PC-9 (cell line): ENCODE measurements at regions not wholly inside any gene's neighbourhood (a gene's known extent, or its start where the extent isn't known, plus 50 kb on each side); places are given as distances from the start of the nearest gene placed in this dataset.

Experiments used
- BruUV-seq: library from RNA; stranded (reverse); fragments of 400-500 nt; replicated peaks from 2 replicates; lab custom pipeline; 2021; lab: Mats Ljungman, UMichigan
- CTCF ChIA-PET: fragments of 300-600 bp; sonication (Branson Sonifier 250); formaldehyde crosslinking; loops from one replicate; lab custom pipeline; 2022; ENCODE audit warnings: antibody characterized with exemption; lab: Charles Lee
- POLR2A ChIA-PET: fragments of 300-600 bp; sonication (Branson Sonifier 250); formaldehyde crosslinking; loops from one replicate; lab custom pipeline; 2022; ENCODE audit warnings: antibody characterized with exemption; ENCODE audit not compliant: unreplicated experiment; lab: Charles Lee
- DNase-seq, 2 experiments: peaks; one replicate each; pipeline versions ENCODE4 v3.0.0 to v3.0.0-alpha.2; 2015 to 2022; ENCODE audit warnings: mixed read lengths in 1 of 2
- H2AFZ ChIP-seq: fragments of 200-600 bp; sonication (generic); 2 replicates; pipeline ENCODE4 v1.8.1; 2017; ENCODE audit warnings: antibody characterized with exemption
- H3F3A ChIP-seq: fragments of 200-600 bp; sonication (generic); 2 replicates; pipeline ENCODE4 v1.8.1; 2017; ENCODE audit warnings: antibody characterized with exemption, mild to moderate bottlenecking, low read depth; ENCODE audit not compliant: insufficient read depth
- H3K27ac ChIP-seq: fragments of 200-600 bp; sonication (generic); 2 replicates; pipeline ENCODE4 v1.6.1; 2016; ENCODE audit warnings: mixed run types
- H3K27me3 ChIP-seq: fragments of 200-600 bp; sonication (generic); 2 replicates; pipeline ENCODE4 v1.6.1; 2016; ENCODE audit warnings: low read depth, mixed run types; ENCODE audit not compliant: insufficient read depth
- H3K36me3 ChIP-seq: fragments of 200-600 bp; sonication (generic); 2 replicates; pipeline ENCODE4 v1.6.1; 2016; ENCODE audit warnings: low read depth, mixed run types
- H3K4me1 ChIP-seq: fragments of 200-600 bp; sonication (generic); replicated peaks from 2 replicates; pipeline ENCODE4 v1.6.1; 2016; ENCODE audit warnings: mixed run types; ENCODE audit not compliant: insufficient read depth
- H3K4me2 ChIP-seq: fragments of 200-600 bp; sonication (generic); 2 replicates; pipeline ENCODE4 v1.6.1; 2017; ENCODE audit warnings: mixed run types
- H3K4me3 ChIP-seq: fragments of 200-600 bp; sonication (generic); 2 replicates; pipeline ENCODE4 v1.6.1; 2016; ENCODE audit warnings: mixed run types
- H3K79me2 ChIP-seq: fragments of 200-600 bp; sonication (generic); 2 replicates; pipeline ENCODE4 v1.6.1; 2017; ENCODE audit warnings: low read depth, mixed run types
- H3K9me2 ChIP-seq: fragments of 200-600 bp; sonication (generic); 2 replicates; pipeline ENCODE4 v1.8.1; 2017; ENCODE audit warnings: mild to moderate bottlenecking; ENCODE audit not compliant: insufficient read depth
- H3K9me3 ChIP-seq: fragments of 200-600 bp; sonication (generic); 2 replicates; pipeline ENCODE4 v1.8.1; 2016; ENCODE audit warnings: low read depth; ENCODE audit not compliant: insufficient read depth
- H4K20me1 ChIP-seq: fragments of 200-600 bp; sonication (generic); 2 replicates; pipeline ENCODE4 v1.8.1; 2017; ENCODE audit not compliant: insufficient read depth
- EZH2 ChIP-seq: fragments of 200-600 bp; sonication (generic); IDR thresholded peaks from 2 replicates; pipeline ENCODE4 v1.8.0; 2017; ENCODE audit warnings: antibody characterized with exemption, low read depth
- intact Hi-C: fragments of 100-400 bp; cut with micrococcal nuclease; formaldehyde crosslinking; loops from one replicate; pipeline ENCODE4 v1.10.0; 2022; ENCODE audit not compliant: unreplicated experiment
- TF ChIP-seq, protein P1 (sequence below): fragments of 200-600 bp; sonication (generic); conservative IDR thresholded peaks from 2 replicates; pipeline ENCODE4 v1.6.1; 2017; ENCODE audit warnings: mixed run types, antibody characterized with exemption, mild to moderate bottlenecking, moderate library complexity

DNA sequence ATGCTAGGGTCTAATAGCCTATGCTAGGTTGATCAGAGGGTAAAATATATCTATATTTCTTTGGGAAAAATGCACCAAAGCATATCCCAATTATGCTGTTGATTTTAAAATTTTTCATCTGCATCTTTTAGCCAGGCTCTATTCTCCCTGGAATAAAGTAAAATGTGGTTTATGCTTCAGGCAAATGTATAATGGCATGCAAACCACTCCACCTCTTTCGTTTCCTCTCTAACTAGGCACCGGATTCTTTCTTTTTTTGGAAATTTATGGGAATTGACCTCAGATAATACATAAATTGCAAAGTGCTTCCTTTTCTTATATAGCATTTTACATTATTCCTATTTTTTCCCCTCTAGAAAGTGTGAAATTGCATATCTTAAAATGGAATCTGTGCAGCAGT, 386.5 kb downstream of the OLFM4 start:
- Histone ChIP-seq H3K4me3 (no peak overlapping the region), H3K27ac (no peak overlapping the region), H3F3A (no peaks in the 10 kb centered on the region), H3K9me2 (no peaks in the 10 kb centered on the region; the same call in 1 of the 2 replicates), H3K4me2 (no peak overlapping the region), H4K20me1 (no peaks in the 10 kb centered on the region), H3K36me3 (no peaks in the 10 kb centered on the region), H3K79me2 (no peaks in the 10 kb centered on the region), H3K9me3 (no peaks in the 10 kb centered on the region), H3K27me3 (no peaks in the 10 kb centered on the region), H3K4me1 (no peaks in the 10 kb centered on the region), H2AFZ (no peak overlapping the region)
- ChIA-PET CTCF (no interaction called here), POLR2A (no interaction called here)
- no peak for DNase-seq
- intact Hi-C loops = no loop called here
- TF ChIP-seq EZH2 = no peak
- TF ChIP-seq, protein P1, sequence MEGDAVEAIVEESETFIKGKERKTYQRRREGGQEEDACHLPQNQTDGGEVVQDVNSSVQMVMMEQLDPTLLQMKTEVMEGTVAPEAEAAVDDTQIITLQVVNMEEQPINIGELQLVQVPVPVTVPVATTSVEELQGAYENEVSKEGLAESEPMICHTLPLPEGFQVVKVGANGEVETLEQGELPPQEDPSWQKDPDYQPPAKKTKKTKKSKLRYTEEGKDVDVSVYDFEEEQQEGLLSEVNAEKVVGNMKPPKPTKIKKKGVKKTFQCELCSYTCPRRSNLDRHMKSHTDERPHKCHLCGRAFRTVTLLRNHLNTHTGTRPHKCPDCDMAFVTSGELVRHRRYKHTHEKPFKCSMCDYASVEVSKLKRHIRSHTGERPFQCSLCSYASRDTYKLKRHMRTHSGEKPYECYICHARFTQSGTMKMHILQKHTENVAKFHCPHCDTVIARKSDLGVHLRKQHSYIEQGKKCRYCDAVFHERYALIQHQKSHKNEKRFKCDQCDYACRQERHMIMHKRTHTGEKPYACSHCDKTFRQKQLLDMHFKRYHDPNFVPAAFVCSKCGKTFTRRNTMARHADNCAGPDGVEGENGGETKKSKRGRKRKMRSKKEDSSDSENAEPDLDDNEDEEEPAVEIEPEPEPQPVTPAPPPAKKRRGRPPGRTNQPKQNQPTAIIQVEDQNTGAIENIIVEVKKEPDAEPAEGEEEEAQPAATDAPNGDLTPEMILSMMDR = no peak
- no TSS peak for BruUV-seq

DNA sequence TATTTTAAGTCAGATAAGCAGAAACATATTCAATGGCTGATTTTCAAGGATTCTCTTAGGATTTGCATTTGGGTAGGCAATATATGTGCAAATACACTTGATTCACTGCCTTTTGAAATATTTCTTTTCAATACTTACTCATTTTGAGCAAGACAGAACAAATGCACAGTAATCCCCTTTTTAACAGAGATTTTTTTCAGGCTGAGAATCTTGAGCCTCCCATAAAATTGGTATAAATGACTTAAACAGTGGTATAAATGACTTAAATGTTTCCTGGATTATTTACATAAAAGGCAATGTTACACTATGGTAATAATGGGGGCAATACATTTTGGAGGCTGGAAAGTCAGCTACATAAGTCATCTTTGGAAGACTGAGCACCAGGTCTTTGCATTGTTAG, 389.0 kb downstream of the OLFM4 start:
- Histone ChIP-seq H3K27me3 (no peaks in the 10 kb centered on the region), H3K4me3 (no peak overlapping the region), H3K9me2 (no peaks in the 10 kb centered on the region; the same call in 1 of the 2 replicates), H3F3A (no peaks in the 10 kb centered on the region), H4K20me1 (no peaks in the 10 kb centered on the region), H3K4me2 (no peak overlapping the region), H2AFZ (no peak overlapping the region), H3K27ac (no peak overlapping the region), H3K36me3 (no peaks in the 10 kb centered on the region), H3K9me3 (no peaks in the 10 kb centered on the region), H3K4me1 (no peaks in the 10 kb centered on the region), H3K79me2 (no peaks in the 10 kb centered on the region)
- ChIA-PET CTCF (no interaction called here), POLR2A (no interaction called here)
- DNase-seq = no peak
- intact Hi-C loops = no loop called here
- TF ChIP-seq EZH2 = no peak
- TF ChIP-seq, protein P1 = no peak
- BruUV-seq = no TSS peak

DNA sequence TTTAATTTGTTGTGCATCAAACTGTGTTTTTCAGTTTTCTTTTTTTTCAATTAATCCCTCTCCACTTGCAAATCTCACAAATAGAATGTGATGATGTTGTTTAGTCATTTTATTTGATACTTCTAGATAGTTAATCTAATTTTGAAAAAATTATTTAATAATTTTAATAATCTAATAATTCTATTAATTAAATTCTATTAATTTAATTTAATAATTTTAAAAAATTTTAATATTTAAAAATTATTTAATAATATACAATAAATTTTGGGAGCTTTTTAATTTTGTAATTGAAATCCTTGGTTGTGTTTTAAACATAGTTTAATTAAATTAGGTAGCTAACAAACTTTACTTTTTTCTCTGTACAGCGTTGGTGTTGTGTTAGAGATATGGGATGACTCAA, 393.8 kb downstream of the OLFM4 start:
- H3K9me3 ChIP-seq = no peaks in the 10 kb centered on the region
- no peak overlapping the region for H3K4me3 ChIP-seq
- H3K27me3 ChIP-seq = no peaks in the 10 kb centered on the region
- no peaks in the 10 kb centered on the region for H3K79me2 ChIP-seq
- H2AFZ ChIP-seq = no peak overlapping the region
- POLR2A ChIA-PET = no interaction called here
- H3K4me1 ChIP-seq = no peaks in the 10 kb centered on the region
- H4K20me1 ChIP-seq = no peaks in the 10 kb centered on the region
- no peak for TF ChIP-seq EZH2
- TF ChIP-seq, protein P1 = no peak
- no peak overlapping the region for H3K27ac ChIP-seq
- H3K36me3 ChIP-seq = no peaks in the 10 kb centered on the region
- BruUV-seq = no TSS peak
- no peaks in the 10 kb centered on the region; the same call in 1 of the 2 replicates for H3K9me2 ChIP-seq
- no peak for DNase-seq
- H3K4me2 ChIP-seq = no peak overlapping the region
- no peaks in the 10 kb centered on the region for H3F3A ChIP-seq
- intact Hi-C loops = no loop called here
- CTCF ChIA-PET = no interaction called here
